ENCODE measurements at regions not wholly inside any gene's neighbourhood (a gene's known extent, or its start where the extent isn't known, plus 50 kb on each side); places are given as distances from the start of the nearest gene placed in this dataset.
"Not testable (repeated sequence)": the region's sequence is repeated elsewhere in the genome, so short reads cannot be mapped to it uniquely, and the experiment has no call there.

GRCh38 chr5:8727396-8727795 is 818.5 kb downstream of the SEMA5A start:
- no peak overlapping the region for H3K27ac ChIP-seq
- no peak overlapping the region for H3K4me3 ChIP-seq (IDR thresholded peaks at IDR 0.05; ENCODE audit: insufficient read depth, low read depth, low read length)
- H3K4me1 ChIP-seq (ENCODE audit: low read depth, poor library complexity, severe bottlenecking) = no peaks in the 10 kb centered on the region
- H3K27me3 ChIP-seq (ENCODE audit: insufficient read depth, low read depth) = no peaks in the 10 kb centered on the region
- H3K4me2 ChIP-seq = no peak overlapping the region
- H3K79me2 ChIP-seq (ENCODE audit: insufficient read depth, low read depth) = no peaks in the 10 kb centered on the region
- no peak overlapping the region for H2AFZ ChIP-seq (ENCODE audit: low read depth)
- no peaks in the 10 kb centered on the region for H3K36me3 ChIP-seq (ENCODE audit: insufficient read depth)
- TF ChIP-seq CTCF (conservative IDR thresholded peaks at IDR 0.05; ENCODE audit: low read depth, low read length) = no peak
- no peak overlapping the region for H3K9ac ChIP-seq
- H4K20me1 ChIP-seq (ENCODE audit: insufficient read depth) = no peaks in the 10 kb centered on the region

- H3K27me3 ChIP-seq (ENCODE audit: insufficient read depth, low read depth) = no peaks in the 10 kb centered on the region
- H3K36me3 ChIP-seq (ENCODE audit: insufficient read depth) = no peaks in the 10 kb centered on the region
- H3K27ac ChIP-seq = no peak overlapping the region
- no peak for TF ChIP-seq CTCF (conservative IDR thresholded peaks at IDR 0.05; ENCODE audit: low read depth, low read length)
- no peak overlapping the region for H3K4me2 ChIP-seq
- no peaks in the 10 kb centered on the region for H3K79me2 ChIP-seq (ENCODE audit: insufficient read depth, low read depth)
- no peak overlapping the region for H3K4me3 ChIP-seq (IDR thresholded peaks at IDR 0.05; ENCODE audit: insufficient read depth, low read depth, low read length)
- no peaks in the 10 kb centered on the region for H4K20me1 ChIP-seq (ENCODE audit: insufficient read depth)
- no peaks in the 10 kb centered on the region for H3K4me1 ChIP-seq (ENCODE audit: low read depth, poor library complexity, severe bottlenecking)
- H2AFZ ChIP-seq (ENCODE audit: low read depth) = no peak overlapping the region
- no peak overlapping the region for H3K9ac ChIP-seq
Measured at GRCh38 chr5:8729437-8729836, 816.4 kb downstream of the SEMA5A start.

- no peak overlapping the region for H3K4me2 ChIP-seq
- TF ChIP-seq CTCF (conservative IDR thresholded peaks at IDR 0.05; ENCODE audit: low read depth, low read length) = no peak
- no peaks in the 10 kb centered on the region for H3K27me3 ChIP-seq (ENCODE audit: insufficient read depth, low read depth)
- H3K27ac ChIP-seq = no peak overlapping the region
- H3K36me3 ChIP-seq (ENCODE audit: insufficient read depth) = no peaks in the 10 kb centered on the region
- H4K20me1 ChIP-seq (ENCODE audit: insufficient read depth) = no peaks in the 10 kb centered on the region
- no peaks in the 10 kb centered on the region for H3K79me2 ChIP-seq (ENCODE audit: insufficient read depth, low read depth)
- no peak overlapping the region for H3K4me3 ChIP-seq (IDR thresholded peaks at IDR 0.05; ENCODE audit: insufficient read depth, low read depth, low read length)
- H2AFZ ChIP-seq (ENCODE audit: low read depth) = no peak overlapping the region
- H3K4me1 ChIP-seq (ENCODE audit: low read depth, poor library complexity, severe bottlenecking) = no peaks in the 10 kb centered on the region
- no peak overlapping the region for H3K9ac ChIP-seq
Measured at GRCh38 chr5:8730194-8730593, 815.7 kb downstream of the SEMA5A start.

DNA sequence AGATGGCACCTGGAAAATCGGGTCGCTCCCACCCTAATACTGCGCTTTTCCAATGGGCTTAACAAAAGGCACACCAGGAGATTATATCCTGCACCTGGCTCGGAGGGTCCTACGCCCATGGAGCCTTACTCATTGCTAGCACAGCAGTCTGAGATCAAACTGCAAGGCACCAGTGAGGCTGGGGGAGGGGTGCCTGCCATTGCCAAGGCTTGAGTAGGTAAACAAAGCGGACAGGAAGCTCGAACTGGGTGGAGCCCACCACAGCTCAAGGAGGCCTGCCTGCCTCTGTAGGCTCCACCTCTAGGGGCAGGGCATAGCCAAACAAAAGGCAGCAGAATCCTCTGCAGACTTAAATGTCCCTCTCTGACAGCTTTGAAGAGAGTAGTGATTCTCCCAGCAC is 814.8 kb downstream of the SEMA5A start:
- H3K36me3 ChIP-seq (ENCODE audit: insufficient read depth); H4K20me1 ChIP-seq (ENCODE audit: insufficient read depth); H3K27ac ChIP-seq; H3K4me2 ChIP-seq; H3K9ac ChIP-seq; H2AFZ ChIP-seq (ENCODE audit: low read depth); H3K4me3 ChIP-seq (IDR thresholded peaks at IDR 0.05; ENCODE audit: insufficient read depth, low read depth, low read length); H3K79me2 ChIP-seq (ENCODE audit: insufficient read depth, low read depth); H3K4me1 ChIP-seq (ENCODE audit: low read depth, poor library complexity, severe bottlenecking); H3K27me3 ChIP-seq (ENCODE audit: insufficient read depth, low read depth): not testable (repeated sequence)

- H4K20me1 ChIP-seq (ENCODE audit: insufficient read depth) = no peaks in the 10 kb centered on the region
- H2AFZ ChIP-seq (ENCODE audit: low read depth) = no peak overlapping the region
- H3K4me2 ChIP-seq = no peak overlapping the region
- no peak overlapping the region for H3K27ac ChIP-seq
- no peaks in the 10 kb centered on the region for H3K4me1 ChIP-seq (ENCODE audit: low read depth, poor library complexity, severe bottlenecking)
- H3K4me3 ChIP-seq (IDR thresholded peaks at IDR 0.05; ENCODE audit: insufficient read depth, low read depth, low read length) = no peak overlapping the region
- no peaks in the 10 kb centered on the region for H3K27me3 ChIP-seq (ENCODE audit: insufficient read depth, low read depth)
- no peaks in the 10 kb centered on the region for H3K79me2 ChIP-seq (ENCODE audit: insufficient read depth, low read depth)
- no peak overlapping the region for H3K9ac ChIP-seq
- no peaks in the 10 kb centered on the region for H3K36me3 ChIP-seq (ENCODE audit: insufficient read depth)
- no peak for TF ChIP-seq CTCF (conservative IDR thresholded peaks at IDR 0.05; ENCODE audit: low read depth, low read length)
Measured at GRCh38 chr5:8740595-8740994, 805.3 kb downstream of the SEMA5A start.

Measured in KMS-11 (cell line).